HG03432 (cell line): ENCODE measurements at regions not wholly inside any gene's neighbourhood (a gene's known extent, or its start where the extent isn't known, plus 50 kb on each side); places are given as distances from the start of the nearest gene placed in this dataset.
"Not testable (repeated sequence)": the region's sequence is repeated elsewhere in the genome, so short reads cannot be mapped to it uniquely, and the experiment has no call there.

Experiments
- ATAC-seq: cut with Tn5 transposase; IDR thresholded peaks from one replicate; pipeline ENCODE4 v1.9.1; 2021; ENCODE audit warnings: mild to moderate bottlenecking, moderate library complexity; ENCODE audit not compliant: unreplicated experiment

- not testable (repeated sequence) for ATAC-seq
Measured at GRCh38 chr10:46645110-46645509, 66.2 kb downstream of the SYT15 start.

DNA sequence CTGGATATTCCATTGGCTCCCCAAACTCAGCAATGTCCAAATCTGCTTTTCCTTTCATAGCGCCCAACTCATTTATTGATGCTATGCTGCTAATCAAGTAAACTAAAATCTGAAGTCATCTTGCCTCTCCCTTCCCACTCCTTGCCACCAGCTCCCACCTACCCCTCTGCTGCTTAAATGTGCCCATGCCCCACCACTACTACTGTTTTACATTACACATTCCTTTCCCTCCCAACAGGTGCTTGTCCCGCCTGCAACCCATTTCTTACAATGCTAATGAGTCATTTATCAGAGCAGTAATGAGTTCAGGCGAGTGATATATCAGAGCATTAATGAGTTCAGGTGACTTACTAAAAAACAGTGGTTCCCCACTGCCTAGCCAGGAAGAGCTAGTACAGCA lies 67.2 kb downstream of the SYT15 start:
- ATAC-seq = not testable (repeated sequence)

DNA sequence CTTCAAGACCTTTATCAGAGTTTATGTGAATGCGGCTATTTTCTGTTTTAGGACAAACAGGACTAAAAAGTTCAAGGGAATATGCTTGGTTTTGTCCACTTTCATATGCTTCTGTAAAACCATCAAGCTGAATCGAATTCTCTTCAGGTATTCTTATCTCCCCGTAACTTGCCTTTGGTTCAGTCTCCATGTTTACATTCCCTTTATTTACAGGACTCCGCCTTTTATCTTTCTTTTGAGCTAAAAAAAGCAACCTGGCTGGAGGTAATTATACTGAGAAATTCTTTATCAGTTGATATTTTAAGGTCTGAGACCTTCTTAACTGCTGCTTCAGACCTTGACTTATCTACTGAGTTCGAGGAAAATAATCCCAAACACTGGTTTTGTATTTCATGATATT lies 72.0 kb downstream of the SYT15 start:
- ATAC-seq = not testable (repeated sequence)

DNA sequence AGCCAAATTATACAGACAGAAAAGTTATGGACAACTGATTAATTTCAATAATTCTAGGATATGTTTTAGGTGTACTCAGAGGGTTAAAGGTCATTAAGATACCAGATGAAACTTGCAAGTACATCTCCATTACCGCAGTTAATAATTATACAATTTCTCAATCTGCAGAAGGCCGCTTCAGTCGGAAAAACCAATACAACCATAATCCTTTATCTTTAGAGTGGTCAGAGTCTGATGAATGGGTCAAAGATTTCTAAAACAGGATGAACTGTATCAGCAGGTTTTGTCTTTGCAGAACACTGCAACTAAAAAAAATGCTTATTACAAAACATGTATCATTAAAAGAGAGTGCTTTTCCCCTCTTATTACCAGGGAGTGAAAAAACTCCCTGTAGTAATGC lies 78.5 kb downstream of the SYT15 start:
- not testable (repeated sequence) for ATAC-seq

DNA sequence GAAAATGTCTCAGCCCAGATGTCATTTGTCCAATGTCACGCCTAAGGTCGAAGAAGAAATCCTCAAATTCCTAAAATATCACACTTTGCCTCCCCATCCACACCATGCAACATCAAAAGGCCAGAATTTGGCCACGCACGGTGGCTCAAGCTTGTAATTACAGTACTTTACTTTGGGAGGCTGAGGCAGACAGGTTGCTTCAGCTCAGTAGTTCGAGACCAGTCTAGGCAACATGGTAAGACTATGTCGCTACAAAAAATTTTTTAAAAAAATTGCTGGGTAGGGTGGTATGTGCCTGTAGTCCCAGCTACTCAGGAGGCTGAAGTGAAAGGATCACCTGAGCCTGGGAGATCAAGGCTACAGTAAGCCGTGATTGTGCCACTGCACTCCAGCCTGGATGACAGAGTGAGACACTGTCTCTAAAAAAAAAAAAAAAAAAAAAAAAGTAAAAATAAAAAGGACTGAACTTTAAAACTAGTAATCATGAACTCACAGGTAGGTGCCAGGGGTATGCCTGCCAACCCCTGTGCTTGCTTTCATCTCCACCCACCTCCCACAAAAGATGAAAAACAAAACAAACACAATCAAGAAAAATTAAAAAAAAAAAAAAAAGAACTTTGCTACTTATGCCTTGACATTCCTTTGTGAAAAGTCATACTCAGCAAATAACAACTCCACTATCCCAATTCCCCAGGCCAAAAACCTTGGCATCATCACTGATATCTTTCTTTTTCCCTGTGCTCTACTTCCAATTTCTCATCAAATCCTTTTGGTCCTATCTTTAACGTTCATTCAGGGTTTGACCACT lies 81.3 kb downstream of the SYT15 start:
- ATAC-seq = not testable (repeated sequence)

GRCh38 chr10:46660835-46661164 lies 81.9 kb downstream of the SYT15 start:
- not testable (repeated sequence) for ATAC-seq

- not testable (repeated sequence) for ATAC-seq
Measured at GRCh38 chr10:46665536-46665935, 86.6 kb downstream of the SYT15 start.

DNA sequence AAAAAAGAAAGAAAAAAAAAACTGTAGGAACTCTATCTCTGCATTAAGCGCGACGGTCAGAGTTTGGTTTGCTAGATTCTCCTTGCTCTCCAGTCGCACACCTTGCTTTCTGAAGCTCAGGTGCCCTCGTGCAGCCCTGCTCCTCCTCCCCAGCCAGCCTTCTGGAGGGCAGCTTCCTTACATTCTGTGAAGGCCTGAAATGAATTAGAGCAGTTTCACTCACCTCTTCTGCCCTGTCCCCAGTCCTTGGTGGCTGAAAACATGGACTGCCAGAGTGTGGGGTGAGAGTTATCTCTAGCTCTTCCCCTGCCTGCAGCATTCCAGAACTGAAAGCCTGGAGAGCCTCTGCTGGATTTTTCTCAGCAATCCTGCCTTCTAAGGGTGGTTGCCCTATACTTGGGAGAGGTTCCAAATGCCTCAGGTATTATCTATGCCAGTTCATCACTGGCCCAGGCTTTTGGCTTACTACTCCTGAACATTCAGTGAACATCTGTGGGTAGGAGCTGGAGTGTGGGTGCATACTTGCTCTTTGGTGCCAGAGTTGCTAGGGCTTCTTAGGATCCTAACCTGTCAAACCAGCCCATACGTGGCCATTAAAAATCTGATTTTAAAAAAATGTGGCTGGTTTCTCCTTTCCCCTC lies 89.5 kb downstream of the SYT15 start:
- not testable (repeated sequence) for ATAC-seq

DNA sequence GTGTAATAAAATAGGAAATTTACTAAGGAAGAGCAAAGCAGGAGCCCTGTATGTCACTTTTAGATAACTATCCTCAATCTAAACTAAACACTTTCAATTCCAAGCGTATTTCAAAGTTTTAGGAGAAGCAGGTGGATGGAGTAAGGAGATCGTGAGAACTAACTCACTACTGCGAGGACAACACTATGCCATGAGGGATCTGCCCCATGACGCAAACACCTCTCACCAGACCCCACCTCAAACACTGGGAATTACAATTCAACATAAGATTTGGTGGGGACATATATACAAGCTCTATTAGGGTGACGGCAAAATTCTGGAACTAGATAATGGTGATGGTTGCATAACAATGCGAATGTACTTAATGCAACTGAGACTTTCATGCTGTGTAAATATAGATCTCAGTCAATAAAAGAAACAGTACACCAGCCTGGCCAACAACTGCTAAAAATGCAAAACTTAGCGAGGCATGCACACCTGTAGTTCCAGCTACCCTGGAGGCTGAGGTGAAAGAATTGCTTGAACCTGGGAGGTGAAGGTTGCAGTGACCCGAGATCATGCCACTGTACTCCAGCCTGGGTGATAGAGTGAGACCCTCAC lies 99.0 kb downstream of the SYT15 start:
- not testable (repeated sequence) for ATAC-seq

DNA sequence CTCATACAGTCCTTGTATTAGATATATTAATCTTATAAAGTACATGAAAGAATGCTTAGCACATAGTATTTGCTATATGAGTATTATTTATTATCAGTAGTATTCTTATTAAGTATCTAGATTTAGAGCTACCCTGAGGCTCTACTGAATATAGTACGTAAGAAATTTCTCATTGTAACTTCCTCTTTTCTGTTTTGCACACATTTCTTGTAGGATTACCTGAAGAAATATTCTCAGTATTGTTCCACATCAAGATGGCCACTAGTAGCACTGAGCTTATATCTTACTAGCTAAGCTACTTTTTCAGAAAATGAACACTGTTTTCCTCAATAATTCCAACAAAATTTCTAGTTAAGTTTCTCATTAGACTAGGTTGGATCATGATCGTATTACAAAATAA lies 112.5 kb downstream of the SYT15 start:
- ATAC-seq = not testable (repeated sequence)

- not testable (repeated sequence) for ATAC-seq
Measured at GRCh38 chr10:46693218-46693617, 114.3 kb downstream of the SYT15 start.

- ATAC-seq = not testable (repeated sequence)
Measured at GRCh38 chr10:46717264-46717663, 138.3 kb downstream of the SYT15 start.

DNA sequence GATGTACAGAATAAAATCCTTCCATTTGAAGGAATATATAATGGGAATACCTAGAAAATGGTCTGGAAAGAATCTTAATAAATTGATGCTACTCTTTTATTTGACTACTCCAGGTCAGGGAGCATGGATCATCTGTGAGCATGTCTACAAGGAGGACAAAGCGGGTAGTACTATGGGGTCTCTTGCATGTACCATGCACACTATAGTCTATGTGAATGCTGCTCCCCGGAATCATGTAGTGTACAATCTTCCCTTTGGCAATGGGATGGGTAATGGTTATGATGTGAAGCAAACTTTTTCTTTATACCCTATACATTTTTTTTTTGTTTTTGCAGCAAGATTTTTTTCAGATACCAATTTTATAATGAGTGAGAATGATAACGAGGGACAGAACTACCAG lies 139.1 kb downstream of the SYT15 start:
- not testable (repeated sequence) for ATAC-seq

DNA sequence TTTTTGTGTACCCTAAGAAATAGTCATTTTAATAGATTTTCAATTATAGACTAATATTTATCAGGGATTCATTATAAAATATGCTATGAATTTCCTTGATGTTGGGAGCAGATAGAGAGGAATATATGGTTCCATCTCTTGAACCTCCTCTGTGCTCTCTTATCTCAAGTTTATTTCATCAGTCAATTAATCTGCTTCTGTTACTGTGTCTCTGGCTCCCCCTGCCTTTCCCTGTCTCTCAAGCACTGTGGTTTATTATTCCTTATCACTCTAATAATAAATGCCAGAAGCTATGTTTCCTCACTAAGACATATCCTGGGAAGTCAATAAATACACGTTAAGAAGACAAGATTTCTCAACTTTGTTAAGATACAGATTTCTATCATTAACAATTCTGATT lies 141.5 kb downstream of the SYT15 start:
- ATAC-seq = not testable (repeated sequence)

- not testable (repeated sequence) for ATAC-seq
Measured at GRCh38 chr10:46720811-46721518, 142.0 kb downstream of the SYT15 start.

DNA sequence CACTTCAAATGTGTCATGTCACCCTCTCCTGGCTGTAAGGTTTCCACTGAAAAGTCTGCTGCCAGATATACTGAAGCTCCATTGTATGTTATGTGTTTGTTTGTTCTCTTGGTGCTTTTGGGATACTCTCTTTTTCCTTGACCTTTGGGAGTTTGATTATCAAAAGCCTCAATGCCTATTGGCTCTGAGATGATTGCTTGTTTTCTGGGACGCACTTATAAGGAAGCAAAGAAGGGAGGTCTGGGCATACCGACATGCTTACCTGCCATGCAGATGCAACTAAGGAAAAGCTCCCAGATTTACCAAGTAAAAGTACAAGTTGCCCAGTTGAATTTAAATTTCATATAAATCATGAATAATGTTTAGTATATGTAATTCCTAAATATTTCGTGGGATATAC lies 145.3 kb downstream of the SYT15 start:
- not testable (repeated sequence) for ATAC-seq

- ATAC-seq = not testable (repeated sequence)
Measured at GRCh38 chr10:46728359-46728758, 149.4 kb downstream of the SYT15 start.

GRCh38 chr10:46730729-46731128 lies 151.8 kb downstream of the SYT15 start:
- ATAC-seq = not testable (repeated sequence)

DNA sequence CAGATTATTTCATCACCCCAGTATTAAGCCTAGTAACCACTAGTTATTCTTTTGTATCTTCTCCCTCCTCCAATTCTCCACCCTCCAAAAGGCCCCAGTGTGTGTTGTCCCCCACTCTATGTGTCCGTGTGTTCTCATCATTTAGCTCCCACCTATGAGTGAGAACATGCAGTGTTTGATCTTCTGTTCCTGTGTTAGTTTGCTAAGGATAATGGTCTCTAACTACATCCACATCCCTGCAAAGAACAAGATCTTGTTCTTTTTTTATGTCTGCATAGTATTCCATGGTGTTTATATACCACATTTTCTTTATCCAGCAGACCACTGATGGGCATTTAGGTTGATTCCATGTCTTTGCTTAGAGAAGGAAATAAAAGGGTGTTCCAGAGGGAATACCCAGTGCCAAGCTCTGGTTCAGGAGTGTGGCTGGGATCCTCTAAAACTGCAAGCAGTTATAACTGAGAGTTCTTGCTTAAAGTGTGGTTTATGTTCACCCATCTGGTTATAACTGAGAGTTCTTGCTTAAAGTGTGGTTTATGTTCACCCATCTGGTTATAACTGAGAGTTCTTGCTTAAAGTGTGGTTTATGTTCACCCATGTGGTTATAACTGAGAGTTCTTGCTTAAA lies 154.8 kb downstream of the SYT15 start:
- not testable (repeated sequence) for ATAC-seq

- not testable (repeated sequence) for ATAC-seq
Measured at GRCh38 chr10:46734262-46734642, 155.3 kb downstream of the SYT15 start.

DNA sequence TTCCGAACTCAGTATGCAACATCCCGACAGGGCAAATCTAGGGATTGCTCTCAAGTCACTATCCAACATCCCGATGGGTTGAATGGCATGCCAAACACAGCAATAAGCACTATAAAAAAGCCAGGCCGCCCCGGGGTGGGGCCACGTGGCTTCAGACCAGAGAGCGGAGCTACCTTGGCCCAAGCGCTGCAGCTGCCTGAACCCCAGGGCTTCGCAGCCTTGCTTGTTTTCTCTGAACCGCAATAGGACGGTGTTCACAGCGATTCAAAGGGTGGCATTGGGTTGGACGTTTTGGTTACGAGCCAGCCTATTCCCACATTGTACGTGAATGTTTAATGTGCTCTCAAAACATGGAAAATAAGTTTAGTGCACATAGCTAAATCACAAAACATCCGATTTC lies 161.0 kb downstream of the SYT15 start:
- ATAC-seq = not testable (repeated sequence)
